H1 (cell line): ENCODE measurements at regions not wholly inside any gene's neighbourhood (a gene's known extent, or its start where the extent isn't known, plus 50 kb on each side); places are given as distances from the start of the nearest gene placed in this dataset.

Experiments
- ATF2 ChIP-seq: IDR thresholded peaks from 2 replicates; pipeline ENCODE4 v1.6.1; 2012; ENCODE audit warnings: low read length, inconsistent platforms
- CEBPB ChIP-seq: IDR thresholded peaks from 2 replicates; pipeline ENCODE4 v1.6.1; 2012; ENCODE audit warnings: low read depth, low read length
- EZH2 ChIP-seq: fragments of 200-600 bp; sonication (generic); IDR thresholded peaks from 2 replicates; pipeline ENCODE4 v1.7.1; 2012; ENCODE audit warnings: low read depth, mild to moderate bottlenecking, moderate library complexity, low read length, inconsistent platforms; ENCODE audit not compliant: severe bottlenecking
- NRF1 ChIP-seq: IDR thresholded peaks from 2 replicates; pipeline ENCODE4 v1.6.1; 2011; ENCODE audit warnings: mild to moderate bottlenecking, low read depth, low read length, improper control_type of control experiment
- POLR2A ChIP-seq, 2 experiments: IDR thresholded peaks; 1 replicate in 1 of 2; 2 replicates in 1 of 2; pipeline ENCODE4 v1.6.1; 2011; ENCODE audit warnings: low read depth in 2 of 2, low read length in 2 of 2, mild to moderate bottlenecking in 2 of 2; ENCODE audit errors: control extremely low read depth in 1 of 2
- POLR2AphosphoS5 ChIP-seq: IDR thresholded peaks from 2 replicates; pipeline ENCODE4 v1.6.1; 2011; ENCODE audit warnings: low read depth, low read length
- SP1 ChIP-seq: IDR thresholded peaks from 2 replicates; pipeline ENCODE4 v1.6.1; 2011; ENCODE audit warnings: low read depth, low read length
- SRF ChIP-seq: IDR thresholded peaks from 2 replicates; pipeline ENCODE4 v1.6.1; 2011; ENCODE audit warnings: mild to moderate bottlenecking, low read depth, low read length, moderate library complexity
- TCF12 ChIP-seq: IDR thresholded peaks from 2 replicates; pipeline ENCODE4 v1.6.1; 2011; ENCODE audit warnings: low read depth, mild to moderate bottlenecking, low read length
- TF ChIP-seq, protein P1 (sequence below), 3 experiments: IDR thresholded peaks; 1 replicate in 2 of 3; 2 replicates in 1 of 3; pipeline versions ENCODE4 v1.5.1 to v1.6.1; 2011; ENCODE audit warnings: low read length in 3 of 3, mild to moderate bottlenecking in 3 of 3, inconsistent platforms in 2 of 3, low read depth in 1 of 3, moderate library complexity in 1 of 3; ENCODE audit not compliant: insufficient read depth in 1 of 3; ENCODE audit errors: control extremely low read depth in 1 of 3

GRCh38 chr4:104205116-104205515, 289.6 kb downstream of the CXXC4 start:
- TF ChIP-seq SRF: no peak
- no peak for TF ChIP-seq TCF12
- TF ChIP-seq, protein P1, sequence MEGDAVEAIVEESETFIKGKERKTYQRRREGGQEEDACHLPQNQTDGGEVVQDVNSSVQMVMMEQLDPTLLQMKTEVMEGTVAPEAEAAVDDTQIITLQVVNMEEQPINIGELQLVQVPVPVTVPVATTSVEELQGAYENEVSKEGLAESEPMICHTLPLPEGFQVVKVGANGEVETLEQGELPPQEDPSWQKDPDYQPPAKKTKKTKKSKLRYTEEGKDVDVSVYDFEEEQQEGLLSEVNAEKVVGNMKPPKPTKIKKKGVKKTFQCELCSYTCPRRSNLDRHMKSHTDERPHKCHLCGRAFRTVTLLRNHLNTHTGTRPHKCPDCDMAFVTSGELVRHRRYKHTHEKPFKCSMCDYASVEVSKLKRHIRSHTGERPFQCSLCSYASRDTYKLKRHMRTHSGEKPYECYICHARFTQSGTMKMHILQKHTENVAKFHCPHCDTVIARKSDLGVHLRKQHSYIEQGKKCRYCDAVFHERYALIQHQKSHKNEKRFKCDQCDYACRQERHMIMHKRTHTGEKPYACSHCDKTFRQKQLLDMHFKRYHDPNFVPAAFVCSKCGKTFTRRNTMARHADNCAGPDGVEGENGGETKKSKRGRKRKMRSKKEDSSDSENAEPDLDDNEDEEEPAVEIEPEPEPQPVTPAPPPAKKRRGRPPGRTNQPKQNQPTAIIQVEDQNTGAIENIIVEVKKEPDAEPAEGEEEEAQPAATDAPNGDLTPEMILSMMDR (IDR thresholded peaks at IDR 0.05; ENCODE audit: control extremely low read depth in 1 of 3, insufficient read depth in 1 of 3, low read depth in 1 of 3, low read length in 3 of 3): no peak
- no peak for TF ChIP-seq NRF1
- TF ChIP-seq POLR2A (IDR thresholded peaks at IDR 0.05; ENCODE audit: control extremely low read depth in 1 of 2, low read depth in 2 of 2, low read length in 2 of 2): no peak
- TF ChIP-seq POLR2AphosphoS5: no peak
- no peak for TF ChIP-seq EZH2
- TF ChIP-seq ATF2: no peak
- TF ChIP-seq SP1: no peak
- TF ChIP-seq CEBPB: no peak
